CD4-positive, alpha-beta memory T cell (primary cell): ENCODE measurements at regions not wholly inside any gene's neighbourhood (a gene's known extent, or its start where the extent isn't known, plus 50 kb on each side); places are given as distances from the start of the nearest gene placed in this dataset.

Source experiments
- CTCF ChIA-PET: fragments of 350-600 bp; sonication (Branson Sonifier 250); formaldehyde crosslinking; loops from one replicate; lab custom pipeline; 2021; ENCODE audit warnings: inconsistent platforms; ENCODE audit not compliant: partially characterized antibody; lab: Charles Lee
- POLR2A ChIA-PET: fragments of 350-600 bp; sonication (Branson Sonifier 250); formaldehyde crosslinking; loops from one replicate; lab custom pipeline; 2021; ENCODE audit not compliant: partially characterized antibody; lab: Charles Lee
- DNase-seq, 5 donors: peaks; one replicate each; pipeline versions ENCODE4 v3.0.0 to v3.0.0-alpha.2; 2020 to 2022; ENCODE audit warnings: mixed read lengths in 1 of 5
- H3K27ac ChIP-seq: one replicate; pipeline ENCODE4 v1.7.0; 2013; ENCODE audit warnings: low read depth, low read length
- H3K27me3 ChIP-seq: 2 replicates; pipeline ENCODE4 v1.7.0; 2013; ENCODE audit warnings: mild to moderate bottlenecking, low read length, moderate library complexity; ENCODE audit not compliant: insufficient read depth
- H3K36me3 ChIP-seq: 2 replicates; pipeline ENCODE4 v1.7.0; 2013; ENCODE audit warnings: mild to moderate bottlenecking, low read length, moderate library complexity; ENCODE audit not compliant: insufficient read depth
- H3K4me1 ChIP-seq: 2 replicates; pipeline ENCODE4 v1.7.0; 2013; ENCODE audit warnings: mild to moderate bottlenecking, low read length, moderate library complexity; ENCODE audit not compliant: insufficient read depth
- H3K4me3 ChIP-seq, 2 donors: one replicate each; pipeline ENCODE4 v1.7.0; 2013; ENCODE audit warnings: low read length in 2 of 2, mild to moderate bottlenecking in 1 of 2
- H3K9me3 ChIP-seq, 2 donors: one replicate each; pipeline ENCODE4 v1.7.0; 2013; ENCODE audit warnings: low read length in 2 of 2, control low read depth in 1 of 2; ENCODE audit not compliant: control insufficient read depth in 1 of 2
- H3K27ac Mint-ChIP-seq, 7 donors: one replicate each; pipeline ENCODE4 v1.8.0; 2020 to 2021; ENCODE audit warnings: mixed read lengths in 7 of 7, mild to moderate bottlenecking in 6 of 7, inconsistent platforms in 3 of 7, moderate library complexity in 3 of 7
- H3K27me3 Mint-ChIP-seq, 2 donors: one replicate each; pipeline ENCODE4 v1.8.0; 2020 to 2021; ENCODE audit warnings: mixed read lengths in 2 of 2
- H3K36me3 Mint-ChIP-seq, 2 donors: one replicate each; pipeline ENCODE4 v1.8.0; 2020 to 2021; ENCODE audit warnings: mixed read lengths in 2 of 2, inconsistent platforms in 1 of 2, mild to moderate bottlenecking in 1 of 2
- H3K4me1 Mint-ChIP-seq, 4 donors: one replicate each; pipeline ENCODE4 v1.8.0; 2020 to 2021; ENCODE audit warnings: mixed read lengths in 4 of 4, mild to moderate bottlenecking in 1 of 4
- H3K4me3 Mint-ChIP-seq, 8 donors: one replicate each; pipeline ENCODE4 v1.8.0; 2020 to 2021; ENCODE audit warnings: mixed read lengths in 8 of 8, mild to moderate bottlenecking in 7 of 8, moderate library complexity in 6 of 8, inconsistent platforms in 3 of 8
- H3K9me3 Mint-ChIP-seq, 8 donors: one replicate each; pipeline ENCODE4 v1.8.0; 2020 to 2021; ENCODE audit warnings: mixed read lengths in 8 of 8, mild to moderate bottlenecking in 5 of 8, inconsistent platforms in 3 of 8, moderate library complexity in 1 of 8
- intact Hi-C: fragments of 100-400 bp; cut with micrococcal nuclease; formaldehyde crosslinking; loops from one replicate; pipeline ENCODE4 v1.15.1; 2023

GRCh38 chr6:105781915-105782314 lies 304.2 kb upstream of the PRDM1 start:
- intact Hi-C loops, result loop anchor here (5.0 kb wide), 1 partner anchor 210 kb away; no protein-coding TSS in a partner anchor
- peaks cover 43% of the 10 kb centered on the region for H3K4me1 ChIP-seq
- H3K27ac ChIP-seq, result no peak overlapping the region
- Mint-ChIP-seq H3K9me3 (peaks cover 0 to 5% (median 2%) of the 10 kb centered on the region in 8 donors), H3K27me3 (no peaks in the 10 kb centered on the region), H3K4me3 (peak overlapping the region; percentile 14 to 80 (median 65)), H3K36me3 (no peaks in the 10 kb centered on the region), H3K4me1 (peaks cover 26 to 47% (median 34%) of the 10 kb centered on the region in 4 donors), H3K27ac (peak overlapping the region; percentile 39 to 85 (median 72))
- no peaks in the 10 kb centered on the region for H3K27me3 ChIP-seq
- POLR2A ChIA-PET, result interaction anchor here (0.9 to 1.7 kb wide), 10 partner anchors 10 to 318 kb away, joined by 3 to 11 read pairs (median 3); partner anchors contain the start of gene PRDM1
- no peaks in the 10 kb centered on the region for H3K9me3 ChIP-seq
- DNase-seq, result peak; percentile 39 to 57 (median 42)
- no peaks in the 10 kb centered on the region for H3K36me3 ChIP-seq
- peak overlapping the region in 1 of 2 donors; percentile 6 for H3K4me3 ChIP-seq
- CTCF ChIA-PET, result interaction anchor here (2.0 to 2.1 kb wide), 2 partner anchors 10 to 441 kb away, joined by 4 to 7 read pairs; no protein-coding TSS in a partner anchor

GRCh38 chr6:105781248-105781647 lies 304.9 kb upstream of the PRDM1 start:
- no peak overlapping the region for H3K4me3 ChIP-seq
- peaks cover 43% of the 10 kb centered on the region for H3K4me1 ChIP-seq
- ChIA-PET POLR2A (interaction anchor here (0.9 to 1.7 kb wide), 10 partner anchors 9 to 319 kb away, joined by 3 to 11 read pairs (median 3); partner anchors contain the start of gene PRDM1), CTCF (interaction anchor here (2.0 to 2.1 kb wide), 2 partner anchors 10 to 442 kb away, joined by 4 to 7 read pairs; no protein-coding TSS in a partner anchor)
- H3K36me3 Mint-ChIP-seq, result no peaks in the 10 kb centered on the region
- H3K27ac Mint-ChIP-seq, result peak overlapping the region; percentile 24 to 73 (median 72)
- no peak overlapping the region for H3K27ac ChIP-seq
- H3K4me3 Mint-ChIP-seq, result peak overlapping the region in 5 of 8 donors; percentile 44 to 80 (median 77)
- peaks cover 26 to 47% (median 34%) of the 10 kb centered on the region in 4 donors for H3K4me1 Mint-ChIP-seq
- DNase-seq, result peak in 1 of 5 donors; percentile 40
- no peaks in the 10 kb centered on the region for H3K27me3 ChIP-seq
- intact Hi-C loops, result loop anchor here (5.0 kb wide), 1 partner anchor 211 kb away; no protein-coding TSS in a partner anchor
- no peaks in the 10 kb centered on the region for H3K27me3 Mint-ChIP-seq
- H3K9me3 ChIP-seq, result no peaks in the 10 kb centered on the region
- H3K36me3 ChIP-seq, result no peaks in the 10 kb centered on the region
- peaks cover 0 to 6% (median 2%) of the 10 kb centered on the region in 8 donors for H3K9me3 Mint-ChIP-seq

GRCh38 chr6:105780146-105780860 lies 305.8 kb upstream of the PRDM1 start:
- peaks cover 22 to 43% (median 31%) of the 10 kb centered on the region in 4 donors for H3K4me1 Mint-ChIP-seq
- peak overlapping the region in 1 of 8 donors; percentile 6 for H3K4me3 Mint-ChIP-seq
- intact Hi-C loops, result loop anchor here (5.0 kb wide), 1 partner anchor 212 kb away; no protein-coding TSS in a partner anchor
- Histone ChIP-seq H3K4me3 (no peak overlapping the region), H3K27ac (no peak overlapping the region), H3K9me3 (peaks cover 0 to 4% of the 10 kb centered on the region in 2 donors), H3K4me1 (peaks cover 39% of the 10 kb centered on the region), H3K27me3 (no peaks in the 10 kb centered on the region), H3K36me3 (no peaks in the 10 kb centered on the region)
- H3K36me3 Mint-ChIP-seq, result peaks cover 0 to 3% of the 10 kb centered on the region in 2 donors
- H3K9me3 Mint-ChIP-seq, result peaks cover 2 to 11% (median 7%) of the 10 kb centered on the region in 8 donors
- CTCF ChIA-PET, result interaction anchor here (2.0 kb wide), 1 partner anchor 443 kb away, joined by 4 read pairs; no protein-coding TSS in a partner anchor
- POLR2A ChIA-PET, result interaction anchor here (1.4 kb wide), 1 partner anchor 8 kb away, joined by 3 read pairs; no protein-coding TSS in a partner anchor
- no peaks in the 10 kb centered on the region for H3K27me3 Mint-ChIP-seq
- no peak for DNase-seq
- peak overlapping the region in 2 of 7 donors; percentile 19 to 31 for H3K27ac Mint-ChIP-seq

- Mint-ChIP-seq H3K27ac (no peak overlapping the region), H3K4me3 (no peak overlapping the region), H3K4me1 (peaks cover 18 to 34% (median 24%) of the 10 kb centered on the region in 4 donors), H3K9me3 (peaks cover 2 to 22% (median 17%) of the 10 kb centered on the region in 8 donors), H3K36me3 (peaks cover 0 to 5% of the 10 kb centered on the region in 2 donors), H3K27me3 (no peaks in the 10 kb centered on the region)
- Histone ChIP-seq H3K27ac (no peak overlapping the region), H3K27me3 (no peaks in the 10 kb centered on the region), H3K36me3 (no peaks in the 10 kb centered on the region), H3K4me3 (no peak overlapping the region), H3K4me1 (peaks cover 33% of the 10 kb centered on the region), H3K9me3 (peaks cover 0 to 7% of the 10 kb centered on the region in 2 donors)
- no peak for DNase-seq
- POLR2A ChIA-PET, result no interaction called here
- intact Hi-C loops, result no loop called here
- CTCF ChIA-PET, result interaction anchor here (1.4 kb wide), 1 partner anchor 41 kb away, joined by 4 read pairs; no protein-coding TSS in a partner anchor
Measured at GRCh38 chr6:105779110-105779509, 307.0 kb upstream of the PRDM1 start.

- no peak for DNase-seq
- H3K4me1 ChIP-seq, result no peaks in the 10 kb centered on the region
- H3K36me3 Mint-ChIP-seq, result peaks cover 0 to 5% of the 10 kb centered on the region in 2 donors
- ChIA-PET CTCF (interaction anchor here (1.0 kb wide), 1 partner anchor 28 kb away, joined by 3 read pairs; no protein-coding TSS in a partner anchor), POLR2A (no interaction called here)
- no peaks in the 10 kb centered on the region for H3K27me3 ChIP-seq
- H3K27me3 Mint-ChIP-seq, result no peaks in the 10 kb centered on the region
- H3K9me3 Mint-ChIP-seq, result peaks cover 0 to 29% (median 18%) of the 10 kb centered on the region in 8 donors
- H3K4me1 Mint-ChIP-seq, result peaks cover 0 to 4% (median under 1%) of the 10 kb centered on the region in 4 donors
- no peaks in the 10 kb centered on the region for H3K36me3 ChIP-seq
- no peak overlapping the region for H3K27ac Mint-ChIP-seq
- intact Hi-C loops, result no loop called here
- H3K27ac ChIP-seq, result no peak overlapping the region
- H3K4me3 Mint-ChIP-seq, result no peak overlapping the region
- H3K4me3 ChIP-seq, result no peak overlapping the region
- H3K9me3 ChIP-seq, result peaks cover 0 to 7% of the 10 kb centered on the region in 2 donors
Measured at GRCh38 chr6:105775095-105775494, 311.0 kb upstream of the PRDM1 start.

GRCh38 chr6:105774247-105774646 lies 311.9 kb upstream of the PRDM1 start:
- CTCF ChIA-PET, result interaction anchor here (1.0 kb wide), 1 partner anchor 29 kb away, joined by 3 read pairs; no protein-coding TSS in a partner anchor
- Histone ChIP-seq H3K4me3 (no peak overlapping the region), H3K27me3 (no peaks in the 10 kb centered on the region), H3K27ac (no peak overlapping the region), H3K4me1 (no peaks in the 10 kb centered on the region), H3K9me3 (peaks cover 0 to 7% of the 10 kb centered on the region in 2 donors), H3K36me3 (no peaks in the 10 kb centered on the region)
- DNase-seq, result no peak
- Mint-ChIP-seq H3K4me1 (peaks cover 0 to 4% (median 0%) of the 10 kb centered on the region in 4 donors), H3K27ac (no peak overlapping the region), H3K27me3 (no peaks in the 10 kb centered on the region), H3K4me3 (no peak overlapping the region), H3K9me3 (peaks cover 0 to 29% (median 18%) of the 10 kb centered on the region in 8 donors), H3K36me3 (peaks cover 0 to 5% of the 10 kb centered on the region in 2 donors)
- intact Hi-C loops, result no loop called here
- POLR2A ChIA-PET, result no interaction called here
